CD4-positive, alpha-beta T cell (primary cell): ENCODE measurements at regions not wholly inside any gene's neighbourhood (a gene's known extent, or its start where the extent isn't known, plus 50 kb on each side); places are given as distances from the start of the nearest gene placed in this dataset.

Experiments
- ATAC-seq: fragments of 200-7000 bp; cut with Tn5 transposase; one replicate; pipeline ENCODE4 v1.10.0; 2022; ENCODE audit warnings: mild to moderate bottlenecking; ENCODE audit not compliant: poor library complexity
- CTCF ChIA-PET: fragments of 350-600 bp; sonication (Branson Sonifier 250); formaldehyde crosslinking; loops from one replicate; lab custom pipeline; 2021; ENCODE audit warnings: antibody characterized with exemption, inconsistent platforms; lab: Charles Lee
- POLR2A ChIA-PET: fragments of 350-600 bp; sonication (Branson Sonifier 250); formaldehyde crosslinking; loops from one replicate; lab custom pipeline; 2021; ENCODE audit warnings: antibody characterized with exemption, inconsistent platforms; lab: Charles Lee
- DNase-seq, 14 experiments: peaks; one replicate each; pipeline ENCODE4 v3.0.0-alpha.2; 2013 to 2020; ENCODE audit warnings: mixed read lengths in 2 of 14
- H3K27ac ChIP-seq, 2 donors: one replicate each; pipeline versions ENCODE4 v1.5.1 to v1.7.0; 2013; ENCODE audit warnings: low read length in 2 of 2, low read depth in 1 of 2, mild to moderate bottlenecking in 1 of 2
- H3K27me3 ChIP-seq, 2 experiments: 1 replicate in 1 of 2; 2 replicates in 1 of 2; pipeline versions ENCODE4 v1.6.1 to v1.7.0; 2013; ENCODE audit warnings: low read length in 2 of 2, control low read depth in 1 of 2, mild to moderate bottlenecking in 1 of 2, moderate library complexity in 1 of 2; ENCODE audit not compliant: insufficient read depth in 2 of 2, control insufficient read depth in 1 of 2
- H3K36me3 ChIP-seq: one replicate; pipeline ENCODE4 v1.6.1; 2013; ENCODE audit warnings: low read length, control low read depth; ENCODE audit not compliant: insufficient read depth
- H3K4me1 ChIP-seq: one replicate; pipeline ENCODE4 v1.6.1; 2013; ENCODE audit warnings: low read length, control low read depth; ENCODE audit not compliant: insufficient read depth
- H3K4me3 ChIP-seq: one replicate; pipeline ENCODE4 v1.5.1; 2013; ENCODE audit warnings: mild to moderate bottlenecking, low read length, moderate library complexity
- H3K9me3 ChIP-seq, 2 experiments: 1 replicate in 1 of 2; 2 replicates in 1 of 2; pipeline versions ENCODE4 v1.6.1 to v1.7.0; 2013; ENCODE audit warnings: low read length in 2 of 2, mild to moderate bottlenecking in 2 of 2, control low read depth in 1 of 2, moderate library complexity in 1 of 2; ENCODE audit not compliant: control insufficient read depth in 1 of 2, insufficient read depth in 1 of 2
- H3K27ac Mint-ChIP-seq: one replicate; pipeline ENCODE4 v1.8.0; 2020; ENCODE audit warnings: mixed read lengths
- H3K27me3 Mint-ChIP-seq: one replicate; pipeline ENCODE4 v1.8.0; 2021; ENCODE audit warnings: mixed read lengths
- H3K36me3 Mint-ChIP-seq: one replicate; pipeline ENCODE4 v1.8.0; 2021; ENCODE audit warnings: low read depth, mixed read lengths
- H3K4me1 Mint-ChIP-seq: one replicate; pipeline ENCODE4 v1.8.0; 2021; ENCODE audit warnings: low read depth, mixed read lengths
- H3K4me3 Mint-ChIP-seq: one replicate; pipeline ENCODE4 v1.8.0; 2020; ENCODE audit warnings: mild to moderate bottlenecking, mixed read lengths
- H3K9me3 Mint-ChIP-seq: one replicate; pipeline ENCODE4 v1.8.0; 2020; ENCODE audit warnings: mixed read lengths
- CTCF ChIP-seq: fragments of 200-600 bp; IDR thresholded peaks from one replicate; pipeline ENCODE4 v1.8.0; 2022; ENCODE audit warnings: antibody characterized with exemption, mild to moderate bottlenecking
- intact Hi-C, 2 experiments: fragments of 100-400 bp; cut with DNase I in 1 of 2; cut with micrococcal nuclease in 1 of 2; formaldehyde crosslinking; loops; one replicate each; pipeline versions ENCODE4 v1.15.1 to v1.9.0; 2023 to 2025; cut with DNase I, micrococcal nuclease

GRCh38 chr2:114032705-114033104 lies 142.8 kb downstream of the ACTR3 start:
- Mint-ChIP-seq H3K27me3 (peaks cover 13% of the 10 kb centered on the region), H3K36me3 (no peaks in the 10 kb centered on the region), H3K27ac (no peak overlapping the region), H3K4me1 (no peaks in the 10 kb centered on the region), H3K9me3 (peaks cover 4% of the 10 kb centered on the region), H3K4me3 (no peak overlapping the region)
- intact Hi-C loops: no loop called here
- no peak for ATAC-seq
- H3K4me3 ChIP-seq: no peak overlapping the region
- peaks cover 0 to 3% of the 10 kb centered on the region in 2 experiments for H3K9me3 ChIP-seq
- no peak for TF ChIP-seq CTCF
- DNase-seq: no peak
- H3K36me3 ChIP-seq: no peaks in the 10 kb centered on the region
- H3K27me3 ChIP-seq: peaks cover 13 to 15% of the 10 kb centered on the region in 2 experiments
- POLR2A ChIA-PET: no interaction called here
- CTCF ChIA-PET: no interaction called here
- H3K4me1 ChIP-seq: no peaks in the 10 kb centered on the region
- no peak overlapping the region for H3K27ac ChIP-seq

DNA sequence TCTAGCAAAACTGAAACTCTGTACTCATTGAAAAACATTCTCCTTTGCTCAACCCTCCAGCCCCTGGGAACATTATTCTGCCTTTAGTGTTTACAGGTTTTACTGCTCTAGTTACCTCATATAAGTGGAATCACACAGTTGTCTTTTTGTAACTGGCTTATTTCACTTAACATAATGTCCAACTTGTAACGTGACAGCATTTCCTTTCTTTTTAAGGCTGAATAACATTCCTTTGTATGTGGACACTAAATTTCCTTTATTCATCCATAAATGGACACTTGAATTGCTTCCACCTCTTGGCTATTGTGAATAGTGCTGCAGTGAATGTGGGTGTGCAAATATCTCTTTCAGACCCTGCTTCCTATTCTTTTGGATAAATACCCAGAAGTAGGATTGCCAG lies 144.9 kb downstream of the ACTR3 start:
- no peaks in the 10 kb centered on the region for H3K9me3 ChIP-seq
- no peaks in the 10 kb centered on the region for H3K36me3 ChIP-seq
- DNase-seq: no peak
- no peak overlapping the region for H3K27ac Mint-ChIP-seq
- peaks cover 13 to 15% of the 10 kb centered on the region in 2 experiments for H3K27me3 ChIP-seq
- H3K4me1 Mint-ChIP-seq: no peaks in the 10 kb centered on the region
- ATAC-seq: no peak
- ChIA-PET CTCF (no interaction called here), POLR2A (no interaction called here)
- H3K4me3 ChIP-seq: no peak overlapping the region
- no peak overlapping the region for H3K4me3 Mint-ChIP-seq
- no peak for TF ChIP-seq CTCF
- no peaks in the 10 kb centered on the region for H3K9me3 Mint-ChIP-seq
- no peaks in the 10 kb centered on the region for H3K36me3 Mint-ChIP-seq
- no peak overlapping the region for H3K27ac ChIP-seq
- no peaks in the 10 kb centered on the region for H3K4me1 ChIP-seq
- intact Hi-C loops: no loop called here
- peaks cover 13% of the 10 kb centered on the region for H3K27me3 Mint-ChIP-seq

DNA sequence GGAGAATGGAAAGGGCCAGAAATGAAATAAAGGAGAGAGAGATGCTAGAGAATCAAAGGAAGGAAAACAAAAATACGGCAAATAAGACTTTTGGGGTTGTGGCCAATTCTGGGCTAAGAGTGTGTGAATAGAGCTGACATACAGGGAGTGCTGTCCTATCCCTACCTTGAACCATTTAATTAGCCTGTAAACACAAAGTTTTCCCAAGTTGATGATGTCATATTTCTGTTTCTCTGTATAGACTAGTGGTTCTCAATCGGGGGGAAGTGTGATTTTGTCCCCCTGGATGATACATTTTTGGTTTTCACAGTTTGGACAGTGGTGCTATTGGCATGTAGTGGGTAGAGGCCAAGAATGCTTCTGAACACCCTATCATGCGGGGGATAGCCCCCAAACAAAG lies 148.8 kb downstream of the ACTR3 start:
- no peak for ATAC-seq
- no peaks in the 10 kb centered on the region for H3K4me1 Mint-ChIP-seq
- no peaks in the 10 kb centered on the region for H3K4me1 ChIP-seq
- H3K27ac Mint-ChIP-seq: no peak overlapping the region
- H3K27ac ChIP-seq: no peak overlapping the region
- no peak for DNase-seq
- H3K27me3 ChIP-seq: peaks cover 0 to 5% of the 10 kb centered on the region in 2 experiments
- H3K4me3 ChIP-seq: no peak overlapping the region
- no peaks in the 10 kb centered on the region for H3K9me3 ChIP-seq
- CTCF ChIA-PET: no interaction called here
- peaks cover 2% of the 10 kb centered on the region for H3K27me3 Mint-ChIP-seq
- intact Hi-C loops: no loop called here
- H3K36me3 ChIP-seq: no peaks in the 10 kb centered on the region
- no peak for TF ChIP-seq CTCF
- H3K4me3 Mint-ChIP-seq: no peak overlapping the region
- no peaks in the 10 kb centered on the region for H3K36me3 Mint-ChIP-seq
- H3K9me3 Mint-ChIP-seq: no peaks in the 10 kb centered on the region
- POLR2A ChIA-PET: no interaction called here
